BLaER1 treated with 17β-estradiol and CSF1 and Interleukin-3, amounts not matched to agents 10 nM and 100 nM (cell line): ENCODE measurements at regions not wholly inside any gene's neighbourhood (a gene's known extent, or its start where the extent isn't known, plus 50 kb on each side); places are given as distances from the start of the nearest gene placed in this dataset.
A peak's percentile ranks its signal among the peaks of the same experiment; 100 is the strongest.

Experiments
- H3K27ac ChIP-seq, 11 experiments: shearing (Covaris generic); formaldehyde crosslinking; 2 replicates each; pipeline ENCODE4 v1.8.1; 2022
- H3K27me3 ChIP-seq, 11 experiments: shearing (Covaris generic); formaldehyde crosslinking; 2 replicates each; pipeline ENCODE4 v1.8.1; 2022
- H3K36me3 ChIP-seq, 11 experiments: shearing (Covaris generic); formaldehyde crosslinking; 2 replicates each; pipeline ENCODE4 v1.8.1; 2022
- H3K4me1 ChIP-seq, 10 experiments: shearing (Covaris generic); formaldehyde crosslinking; 2 replicates each; pipeline ENCODE4 v1.8.1; 2022
- H3K4me2 ChIP-seq, 11 experiments: shearing (Covaris generic); formaldehyde crosslinking; 2 replicates each; pipeline ENCODE4 v1.8.1; 2022
- H3K4me3 ChIP-seq, 10 experiments: shearing (Covaris generic); formaldehyde crosslinking; 2 replicates each; pipeline ENCODE4 v1.8.1; 2022
- H3K9ac ChIP-seq, 11 experiments: shearing (Covaris generic); formaldehyde crosslinking; 2 replicates each; pipeline ENCODE4 v1.8.1; 2022
- H3K9me3 ChIP-seq, 11 experiments: shearing (Covaris generic); formaldehyde crosslinking; replicated peaks in 1 of 11; 2 replicates each; pipeline ENCODE4 v1.8.1; 2022
- H4K20me1 ChIP-seq, 11 experiments: shearing (Covaris generic); formaldehyde crosslinking; 2 replicates each; pipeline ENCODE4 v1.8.1; 2022
- Cebpa-rat ChIP-seq, 11 experiments: shearing (Covaris generic); IDR thresholded peaks; 2 replicates each; pipeline ENCODE4 v1.8.1; 2022

DNA sequence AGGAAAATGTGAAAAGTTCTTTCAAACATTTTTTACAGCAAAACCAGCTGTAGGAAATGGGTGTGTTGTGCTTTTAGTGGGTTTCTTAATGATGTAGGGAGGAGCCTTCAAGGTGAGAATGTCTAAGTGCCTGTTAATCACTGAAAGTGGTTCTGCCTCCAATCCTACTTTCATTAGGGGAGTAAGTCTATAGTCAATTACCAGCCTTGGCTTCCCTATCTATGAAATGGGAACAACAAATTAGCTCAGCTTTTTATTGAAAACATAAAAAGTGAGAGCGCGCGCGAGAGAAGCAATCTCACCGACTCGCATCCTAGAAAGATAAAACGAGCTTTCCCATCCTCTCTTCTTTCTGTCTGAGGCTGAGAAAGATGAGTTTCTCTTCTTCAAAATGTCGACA, 140.0 kb upstream of the LHX5 start:
- Histone ChIP-seq H3K27me3 (peaks cover 40 to 49% (median 47%) of the 10 kb centered on the region in 11 experiments), H4K20me1 (no peaks in the 10 kb centered on the region), H3K4me1 (no peaks in the 10 kb centered on the region), H3K4me3 (no peak overlapping the region), H3K4me2 (no peak overlapping the region), H3K9ac (no peak overlapping the region), H3K36me3 (no peaks in the 10 kb centered on the region), H3K27ac (no peak overlapping the region), H3K9me3 (peaks cover 0 to 18% (median 7%) of the 10 kb centered on the region in 11 experiments; a peak in 14 of 22 replicates)
- TF ChIP-seq Cebpa-rat (IDR thresholded peaks at IDR 0.05) = no peak

DNA sequence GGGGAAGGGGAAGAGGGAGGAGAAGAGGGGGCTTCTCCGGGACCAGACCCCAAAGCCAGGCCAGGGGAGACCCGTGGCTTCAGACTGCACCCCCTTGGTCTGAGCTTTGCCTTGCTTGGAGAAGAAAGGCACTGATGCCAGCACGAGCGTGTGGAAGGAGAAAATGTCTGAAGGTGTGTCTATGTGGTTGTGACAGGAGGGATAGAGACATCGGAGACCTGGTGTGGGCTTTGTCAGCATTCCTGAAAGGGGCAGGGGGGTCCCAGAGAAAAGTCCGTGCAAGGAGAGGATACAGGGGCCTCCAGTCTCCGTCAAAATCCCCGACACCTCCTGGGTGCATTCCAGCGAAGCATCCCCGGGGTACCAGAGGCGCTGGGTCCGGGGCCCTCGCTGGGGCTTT, 139.0 kb upstream of the LHX5 start:
- Histone ChIP-seq H3K9me3 (peaks cover 0 to 18% (median 7%) of the 10 kb centered on the region in 11 experiments; a peak in 14 of 22 replicates), H3K4me2 (no peak overlapping the region), H3K36me3 (no peaks in the 10 kb centered on the region), H3K9ac (no peak overlapping the region), H4K20me1 (no peaks in the 10 kb centered on the region), H3K27ac (no peak overlapping the region), H3K27me3 (peaks cover 40 to 49% (median 47%) of the 10 kb centered on the region in 11 experiments), H3K4me1 (no peaks in the 10 kb centered on the region), H3K4me3 (no peak overlapping the region)
- TF ChIP-seq Cebpa-rat (IDR thresholded peaks at IDR 0.05) = no peak

DNA sequence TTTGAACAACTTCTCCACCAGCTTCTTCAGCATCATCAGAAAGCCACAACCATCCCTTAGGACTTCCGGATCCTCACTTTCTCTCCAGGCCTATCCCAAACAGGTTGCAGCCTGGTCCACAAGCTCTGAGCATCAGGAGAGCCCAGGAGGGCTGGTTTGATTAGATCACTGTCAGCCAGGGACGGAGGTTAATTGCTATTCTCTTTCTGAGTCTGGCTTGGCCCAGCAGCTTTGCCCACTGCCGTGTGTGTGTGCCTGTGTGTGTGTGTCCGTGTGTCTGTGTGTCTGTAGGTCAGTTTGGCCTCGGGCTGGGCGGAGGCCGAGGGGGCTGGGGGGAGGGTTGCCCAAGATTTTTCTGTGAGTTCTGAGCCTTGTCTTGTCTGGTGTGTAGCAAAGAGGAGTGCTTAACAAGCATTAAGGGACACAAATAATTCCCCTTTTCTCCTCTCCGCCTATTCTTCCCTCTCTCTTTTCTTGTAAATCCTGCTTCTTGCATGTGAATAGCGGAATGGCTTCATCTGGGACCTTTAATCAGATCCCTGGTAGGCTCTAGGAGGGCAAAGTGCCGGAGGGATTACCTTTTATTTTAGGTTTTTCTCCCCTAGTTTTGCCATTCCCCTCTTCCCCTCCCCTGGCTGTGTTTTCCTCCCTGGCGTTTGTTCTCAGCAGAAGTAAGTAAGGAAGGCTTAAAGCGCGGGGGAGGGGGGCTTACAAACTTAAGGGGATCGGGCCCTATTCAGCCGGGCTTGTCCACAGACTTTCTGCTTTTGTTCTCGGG, 138.2 kb upstream of the LHX5 start:
- H3K4me1 ChIP-seq = no peaks in the 10 kb centered on the region
- H3K27ac ChIP-seq = no peak overlapping the region
- H3K4me2 ChIP-seq = no peak overlapping the region
- H3K36me3 ChIP-seq = no peaks in the 10 kb centered on the region
- H3K9ac ChIP-seq = no peak overlapping the region
- H3K9me3 ChIP-seq = peaks cover 0 to 18% (median 7%) of the 10 kb centered on the region in 11 experiments; a peak in 14 of 22 replicates
- H4K20me1 ChIP-seq = no peaks in the 10 kb centered on the region
- H3K27me3 ChIP-seq = peaks cover 40 to 49% (median 47%) of the 10 kb centered on the region in 11 experiments
- no peak for TF ChIP-seq Cebpa-rat (IDR thresholded peaks at IDR 0.05)
- no peak overlapping the region for H3K4me3 ChIP-seq

DNA sequence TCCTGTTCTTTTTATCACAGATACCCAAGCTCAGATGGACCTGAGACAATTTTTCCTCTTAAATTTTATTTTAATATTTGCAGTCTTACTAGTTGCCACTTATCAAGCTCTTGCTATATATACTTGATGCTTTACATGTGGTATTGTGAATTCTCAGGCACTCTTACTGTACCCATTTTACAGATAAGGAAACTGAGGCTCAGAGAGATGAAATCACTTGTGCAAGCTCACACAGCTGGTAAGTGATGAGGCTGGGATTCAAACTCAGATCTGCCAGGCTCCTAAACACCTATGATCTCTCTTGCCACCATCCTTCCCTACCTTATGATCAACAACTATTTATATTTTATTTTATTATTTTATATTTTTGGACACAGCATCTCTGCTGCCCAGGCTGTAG, 133.0 kb upstream of the LHX5 start:
- H4K20me1 ChIP-seq = no peaks in the 10 kb centered on the region
- no peak overlapping the region for H3K4me2 ChIP-seq
- H3K27ac ChIP-seq = no peak overlapping the region
- no peak for TF ChIP-seq Cebpa-rat (IDR thresholded peaks at IDR 0.05)
- H3K9me3 ChIP-seq = no peaks in the 10 kb centered on the region
- H3K36me3 ChIP-seq = no peaks in the 10 kb centered on the region
- no peak overlapping the region for H3K9ac ChIP-seq
- H3K4me3 ChIP-seq = no peak overlapping the region
- H3K4me1 ChIP-seq = no peaks in the 10 kb centered on the region
- H3K27me3 ChIP-seq = peaks cover 4 to 8% (median 8%) of the 10 kb centered on the region in 11 experiments; a peak in 20 of 22 replicates

DNA sequence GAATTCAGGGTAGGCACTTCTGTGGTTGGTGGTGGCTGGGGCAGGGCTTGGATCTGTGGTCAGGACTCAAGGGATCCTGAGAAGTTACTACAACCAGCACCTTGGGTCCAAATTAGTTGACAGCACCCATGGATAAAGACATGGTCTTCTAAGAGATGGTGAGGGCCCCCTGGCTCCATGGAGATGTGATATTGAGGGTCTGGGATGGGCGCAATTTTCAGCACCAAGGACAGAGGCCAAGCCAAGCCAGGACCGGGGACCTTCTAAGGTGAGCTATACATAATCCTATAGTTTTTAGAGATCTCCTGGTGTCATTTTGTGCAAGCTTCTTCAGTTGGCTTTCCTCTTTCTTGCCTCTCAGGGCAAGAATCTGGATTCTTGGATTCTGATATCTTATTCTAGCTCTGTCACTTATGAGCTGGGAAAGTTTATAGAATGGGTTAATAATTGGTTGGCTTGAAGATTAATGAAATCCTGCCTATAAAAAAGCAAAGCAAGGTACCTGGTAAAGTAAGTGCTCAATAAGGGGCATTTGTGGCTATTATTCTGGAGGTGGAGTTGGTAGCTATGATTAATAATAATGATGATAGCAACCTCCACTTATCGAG, 130.1 kb upstream of the LHX5 start:
- no peak overlapping the region for H3K4me3 ChIP-seq
- no peaks in the 10 kb centered on the region for H3K27me3 ChIP-seq
- H3K27ac ChIP-seq = no peak overlapping the region
- no peaks in the 10 kb centered on the region for H3K36me3 ChIP-seq
- no peaks in the 10 kb centered on the region for H3K9me3 ChIP-seq
- no peak for TF ChIP-seq Cebpa-rat (IDR thresholded peaks at IDR 0.05)
- no peak overlapping the region for H3K4me2 ChIP-seq
- no peak overlapping the region for H3K9ac ChIP-seq
- no peaks in the 10 kb centered on the region for H4K20me1 ChIP-seq
- H3K4me1 ChIP-seq = no peaks in the 10 kb centered on the region

DNA sequence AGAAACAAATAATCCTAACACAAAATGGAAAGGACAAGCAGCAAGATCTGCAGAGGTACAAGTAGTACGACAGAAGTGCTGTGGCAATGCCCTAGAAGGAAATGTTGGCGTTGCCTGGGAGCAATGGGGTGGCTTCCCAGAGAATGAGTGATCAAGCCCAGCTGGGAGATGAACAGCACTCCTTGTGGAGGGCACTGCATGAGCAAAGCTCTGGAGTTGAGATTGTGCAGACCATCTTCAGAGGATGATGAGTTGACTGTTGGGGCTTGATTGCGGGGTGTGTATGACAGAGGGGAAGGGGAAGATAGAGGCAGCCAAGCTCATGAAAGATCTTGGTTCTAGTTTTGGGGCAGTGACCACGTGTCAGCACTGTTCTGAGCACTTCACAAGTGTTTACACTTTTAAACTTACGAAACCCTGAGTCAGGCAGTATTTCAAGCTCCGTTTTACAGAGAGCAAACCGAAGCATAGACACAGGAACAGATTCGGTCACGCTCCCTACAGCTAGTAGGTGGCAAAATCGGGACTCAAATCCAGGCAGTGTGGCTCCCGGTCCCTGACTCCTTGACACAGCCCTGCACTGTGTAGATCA, 127.2 kb upstream of the LHX5 start:
- no peak overlapping the region for H3K4me3 ChIP-seq
- peaks cover 0 to 6% (median 0%) of the 10 kb centered on the region in 11 experiments; a peak in 4 of 22 replicates for H3K9me3 ChIP-seq
- no peaks in the 10 kb centered on the region for H4K20me1 ChIP-seq
- TF ChIP-seq Cebpa-rat (IDR thresholded peaks at IDR 0.05) = no peak
- H3K9ac ChIP-seq = no peak overlapping the region
- H3K4me1 ChIP-seq = no peaks in the 10 kb centered on the region
- H3K27me3 ChIP-seq = no peaks in the 10 kb centered on the region
- H3K27ac ChIP-seq = no peak overlapping the region
- no peak overlapping the region for H3K4me2 ChIP-seq
- no peaks in the 10 kb centered on the region for H3K36me3 ChIP-seq

DNA sequence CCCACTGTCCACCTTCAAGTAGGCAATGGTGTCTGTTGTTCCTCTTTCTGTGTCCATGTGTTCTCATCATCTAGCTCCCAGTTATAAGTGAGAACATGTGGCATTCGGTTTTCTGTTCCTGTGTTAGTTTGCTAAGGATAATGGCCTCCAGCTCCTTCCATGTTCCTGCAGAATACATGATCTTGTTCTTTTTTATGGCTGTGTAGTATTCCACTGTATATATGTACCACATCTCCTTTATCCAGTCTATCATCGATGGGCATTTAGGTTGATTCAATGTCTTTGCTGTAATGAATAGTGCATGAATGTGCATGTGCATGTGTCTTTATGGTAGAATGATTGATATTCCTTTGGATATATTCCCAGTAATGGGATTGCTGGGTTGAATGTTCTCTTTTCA, 123.3 kb upstream of the LHX5 start:
- no peak overlapping the region for H3K4me3 ChIP-seq
- no peaks in the 10 kb centered on the region for H3K36me3 ChIP-seq
- no peak overlapping the region for H3K27ac ChIP-seq
- no peaks in the 10 kb centered on the region for H4K20me1 ChIP-seq
- H3K9me3 ChIP-seq = peaks cover 0 to 6% (median 0%) of the 10 kb centered on the region in 11 experiments; a peak in 4 of 22 replicates
- H3K4me1 ChIP-seq = peaks cover 0 to 16% (median 14%) of the 10 kb centered on the region in 10 experiments; a peak in 17 of 20 replicates
- H3K9ac ChIP-seq = no peak overlapping the region
- TF ChIP-seq Cebpa-rat (IDR thresholded peaks at IDR 0.05) = no peak
- peaks cover 0 to 4% (median 0%) of the 10 kb centered on the region in 11 experiments; a peak in 2 of 22 replicates for H3K27me3 ChIP-seq
- no peak overlapping the region for H3K4me2 ChIP-seq

DNA sequence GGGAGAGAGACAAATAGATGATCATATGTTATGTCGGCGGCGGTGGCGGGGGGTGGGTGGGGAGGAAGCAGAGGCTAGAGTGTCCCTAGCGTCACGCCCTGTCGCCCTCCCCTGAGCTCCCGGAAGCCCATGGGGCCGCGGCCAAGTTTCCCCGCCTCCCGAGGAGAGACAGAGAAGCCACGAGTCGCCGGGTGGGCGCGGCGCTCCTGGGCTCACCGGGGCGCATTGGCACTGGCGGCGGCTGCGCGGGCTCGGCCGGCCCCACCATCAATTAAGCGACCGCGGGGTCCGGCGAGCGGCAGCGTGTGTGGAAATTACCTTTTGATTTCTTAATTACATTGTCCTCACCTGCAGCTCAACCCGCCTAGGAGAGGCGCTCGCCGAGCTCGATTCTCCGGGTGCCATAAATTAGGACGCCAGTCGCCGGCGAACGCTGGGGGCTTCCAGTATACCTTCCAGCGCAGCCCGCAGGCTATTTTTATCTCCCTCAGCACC, 119.9 kb upstream of the LHX5 start:
- Histone ChIP-seq H4K20me1 (no peaks in the 10 kb centered on the region), H3K9me3 (peaks cover 0 to 13% (median 0%) of the 10 kb centered on the region in 11 experiments; a peak in 4 of 22 replicates), H3K4me1 (peaks cover 11 to 42% (median 14%) of the 10 kb centered on the region in 10 experiments; a peak in 19 of 20 replicates), H3K27ac (peak overlapping the region in 4 of 11 experiments; percentile 28 to 70 (median 56); a peak in 8 of 22 replicates), H3K4me3 (peak overlapping the region; percentile 44 to 70 (median 60)), H3K27me3 (peaks cover 0 to 4% (median 0%) of the 10 kb centered on the region in 11 experiments; a peak in 2 of 22 replicates), H3K4me2 (peak overlapping the region; percentile 80 to 95 (median 89)), H3K9ac (peak overlapping the region; percentile 26 to 75 (median 62); a peak in 20 of 22 replicates), H3K36me3 (no peaks in the 10 kb centered on the region)
- TF ChIP-seq Cebpa-rat (IDR thresholded peaks at IDR 0.05) = no peak

DNA sequence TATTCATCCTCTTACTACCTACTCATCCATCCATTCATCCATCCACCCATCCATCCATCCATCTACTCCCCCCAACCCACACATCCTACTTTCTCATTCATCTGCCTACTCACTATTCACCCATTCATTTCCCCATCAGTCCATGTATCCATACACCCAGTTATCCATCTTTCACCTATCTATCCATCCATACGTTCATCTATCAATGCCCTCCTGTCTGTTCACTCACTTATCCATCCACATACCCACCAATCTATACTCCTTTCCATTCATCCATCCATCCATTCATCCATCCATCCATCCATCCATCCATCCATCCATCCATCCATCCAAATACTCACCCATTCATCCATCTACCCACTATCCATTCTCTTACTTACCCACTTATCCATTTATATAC, 117.8 kb upstream of the LHX5 start:
- no peak for TF ChIP-seq Cebpa-rat (IDR thresholded peaks at IDR 0.05)
- H3K36me3 ChIP-seq = no peaks in the 10 kb centered on the region
- no peak overlapping the region for H3K4me3 ChIP-seq
- peaks cover 11 to 46% (median 14%) of the 10 kb centered on the region in 10 experiments; a peak in 19 of 20 replicates for H3K4me1 ChIP-seq
- H3K27ac ChIP-seq = no peak overlapping the region
- H3K27me3 ChIP-seq = peaks cover 0 to 4% (median 0%) of the 10 kb centered on the region in 11 experiments; a peak in 2 of 22 replicates
- peaks cover 0 to 7% (median 0%) of the 10 kb centered on the region in 11 experiments; a peak in 2 of 22 replicates for H3K9me3 ChIP-seq
- no peak overlapping the region for H3K9ac ChIP-seq
- H3K4me2 ChIP-seq = peak overlapping the region in 1 of 11 experiments; percentile 29; a peak in 1 of 22 replicates
- no peaks in the 10 kb centered on the region for H4K20me1 ChIP-seq
